IMR-90 (cell line): ENCODE measurements at regions not wholly inside any gene's neighbourhood (a gene's known extent, or its start where the extent isn't known, plus 50 kb on each side); places are given as distances from the start of the nearest gene placed in this dataset.

Source experiments
- ATAC-seq: fragments of 200-7000 bp; cut with Tn5 transposase; 2 replicates; pipeline ENCODE4 v1.9.1; 2020; ENCODE audit warnings: low read depth, mild to moderate bottlenecking, moderate library complexity
- BruUV-seq: library from RNA; stranded (reverse); fragments of 400-500 nt; replicated peaks from 2 replicates; lab custom pipeline; 2021; lab: Mats Ljungman, UMichigan
- CTCF ChIA-PET: fragments of 300-600 bp; formaldehyde crosslinking; extraction: SDS; loops from one replicate; lab custom pipeline; 2021; ENCODE audit warnings: antibody characterized with exemption; lab: Yijun Ruan, JAX
- POLR2A ChIA-PET: fragments of 300-600 bp; sonication (Branson Sonifier 250); formaldehyde crosslinking; loops from one replicate; lab custom pipeline; 2022; ENCODE audit warnings: antibody characterized with exemption; ENCODE audit not compliant: unreplicated experiment; lab: Charles Lee
- DNase-seq: peaks from one replicate; pipeline ENCODE4 v3.0.0; 2013
- H2AFZ ChIP-seq: replicated peaks from 2 replicates; pipeline ENCODE3; 2013; ENCODE audit warnings: low read length, mild to moderate bottlenecking; ENCODE audit not compliant: poor library complexity
- H2AK5ac ChIP-seq: 2 replicates; pipeline ENCODE4 v1.6.1; 2013; ENCODE audit warnings: low read depth, low read length, inconsistent platforms
- H2AK9ac ChIP-seq: replicated peaks from 2 replicates; pipeline ENCODE3; 2013; ENCODE audit warnings: mild to moderate bottlenecking, low read depth, low read length, moderate library complexity; ENCODE audit not compliant: poor library complexity
- H2BK120ac ChIP-seq: 2 replicates; pipeline ENCODE4 v1.6.1; 2013; ENCODE audit warnings: low read depth, low read length, inconsistent platforms
- H2BK15ac ChIP-seq: 3 replicates; pipeline ENCODE4 v1.6.1; 2013; ENCODE audit warnings: low read depth, low read length, inconsistent platforms
- H2BK20ac ChIP-seq: 2 replicates; pipeline ENCODE4 v1.6.1; 2013; ENCODE audit warnings: low read depth, mild to moderate bottlenecking, inconsistent platforms, low read length, moderate library complexity
- H2BK5ac ChIP-seq: 2 replicates; pipeline ENCODE4 v1.6.1; 2013; ENCODE audit warnings: mild to moderate bottlenecking, low read depth, low read length, inconsistent platforms; ENCODE audit not compliant: poor library complexity, severe bottlenecking
- H3K14ac ChIP-seq: replicated peaks from 2 replicates; pipeline ENCODE4 v1.6.1; 2013; ENCODE audit warnings: low read depth, low read length, inconsistent platforms
- H3K18ac ChIP-seq: 2 replicates; pipeline ENCODE4 v1.6.1; 2013; ENCODE audit warnings: low read depth, low read length, control low read depth
- H3K23ac ChIP-seq: 2 replicates; pipeline ENCODE4 v1.6.1; 2013; ENCODE audit warnings: low read depth, low read length, inconsistent platforms
- H3K27ac ChIP-seq: 2 replicates; pipeline ENCODE4 v1.5.1; 2013; ENCODE audit warnings: mild to moderate bottlenecking, control low read depth, low read length; ENCODE audit not compliant: insufficient read depth
- H3K27me3 ChIP-seq: 2 replicates; pipeline ENCODE4 v1.6.1; 2013; ENCODE audit warnings: low read length; ENCODE audit not compliant: control insufficient read depth, insufficient read depth
- H3K36me3 ChIP-seq: 2 replicates; pipeline ENCODE4 v1.6.1; 2013; ENCODE audit warnings: low read length, mixed read lengths; ENCODE audit not compliant: control insufficient read depth, insufficient read depth
- H3K4ac ChIP-seq: 2 replicates; pipeline ENCODE4 v1.6.1; 2013; ENCODE audit warnings: low read depth, low read length, inconsistent platforms
- H3K4me1 ChIP-seq: 2 replicates; pipeline ENCODE4 v1.6.1; 2013; ENCODE audit warnings: low read length, mixed read lengths; ENCODE audit not compliant: control insufficient read depth, insufficient read depth
- H3K4me2 ChIP-seq: 2 replicates; pipeline ENCODE4 v1.6.1; 2013; ENCODE audit warnings: low read depth, mild to moderate bottlenecking, control low read depth, low read length, moderate library complexity
- H3K4me3 ChIP-seq: 2 replicates; pipeline ENCODE4 v1.5.1; 2013; ENCODE audit warnings: low read depth, mild to moderate bottlenecking, control low read depth, low read length, moderate library complexity; ENCODE audit not compliant: insufficient read depth
- H3K56ac ChIP-seq: 2 replicates; pipeline ENCODE4 v1.6.1; 2013; ENCODE audit warnings: low read length, inconsistent platforms; ENCODE audit not compliant: insufficient read depth; ENCODE audit errors: extremely low read depth
- H3K79me1 ChIP-seq, 2 experiments: 2 replicates each; pipeline ENCODE4 v1.6.1; 2013; ENCODE audit warnings: low read length in 2 of 2, inconsistent platforms in 1 of 2, low read depth in 1 of 2
- H3K9ac ChIP-seq: 2 replicates; pipeline ENCODE4 v1.6.1; 2013; ENCODE audit warnings: low read depth, low read length, control low read depth
- H3K9me1 ChIP-seq: 2 replicates; pipeline ENCODE4 v1.6.1; 2013; ENCODE audit warnings: low read length, inconsistent platforms; ENCODE audit not compliant: insufficient read depth
- H3K9me3 ChIP-seq: 2 replicates; pipeline ENCODE4 v1.6.1; 2013; ENCODE audit warnings: low read length; ENCODE audit not compliant: control insufficient read depth, insufficient read depth
- H4K20me1 ChIP-seq: 2 replicates; pipeline ENCODE4 v1.6.1; 2013; ENCODE audit warnings: low read length, inconsistent platforms; ENCODE audit not compliant: insufficient read depth
- H4K5ac ChIP-seq: 2 replicates; pipeline ENCODE4 v1.6.1; 2013; ENCODE audit warnings: mild to moderate bottlenecking, low read depth, low read length, control low read depth
- H4K8ac ChIP-seq, 2 experiments: 2 replicates each; pipeline ENCODE4 v1.6.1; 2013; ENCODE audit warnings: low read depth in 2 of 2, low read length in 2 of 2, control low read depth in 1 of 2, inconsistent platforms in 1 of 2
- H4K91ac ChIP-seq: 2 replicates; pipeline ENCODE4 v1.6.1; 2013; ENCODE audit warnings: low read depth, low read length, inconsistent platforms; ENCODE audit not compliant: insufficient read depth
- BHLHE40 ChIP-seq: fragments of 150-350 bp; IDR thresholded peaks from 2 replicates; pipeline ENCODE4 v1.6.1; 2016; ENCODE audit warnings: mild to moderate bottlenecking, low read depth, low read length
- CEBPB ChIP-seq: IDR thresholded peaks from 2 replicates; pipeline ENCODE4 v1.6.1; 2012; ENCODE audit warnings: low read depth, low read length, improper control_type of control experiment
- CHD1 ChIP-seq: IDR thresholded peaks from 2 replicates; pipeline ENCODE4 v1.6.1; 2012; ENCODE audit warnings: low read depth, low read length, improper control_type of control experiment
- FOS ChIP-seq: fragments of 150-350 bp; IDR thresholded peaks from 2 replicates; pipeline ENCODE4 v1.6.1; 2016; ENCODE audit warnings: low read depth, low read length
- MAFK ChIP-seq: IDR thresholded peaks from 2 replicates; pipeline ENCODE4 v1.6.1; 2012; ENCODE audit warnings: low read depth, low read length, improper control_type of control experiment
- MAZ ChIP-seq: IDR thresholded peaks from 2 replicates; pipeline ENCODE4 v1.6.1; 2012; ENCODE audit warnings: low read depth, mild to moderate bottlenecking, low read length, improper control_type of control experiment, moderate library complexity, borderline replicate concordance
- MXI1 ChIP-seq: IDR thresholded peaks from 2 replicates; pipeline ENCODE4 v1.6.1; 2012; ENCODE audit warnings: low read depth, mild to moderate bottlenecking, low read length, moderate library complexity, borderline replicate concordance
- NFE2L2 ChIP-seq: fragments of 150-350 bp; IDR thresholded peaks from 2 replicates; pipeline ENCODE4 v1.6.1; 2016; ENCODE audit warnings: low read depth, mild to moderate bottlenecking, low read length
- POLR2A ChIP-seq: IDR thresholded peaks from 2 replicates; pipeline ENCODE4 v1.6.1; 2012; ENCODE audit warnings: mild to moderate bottlenecking, low read depth, low read length
- RAD21 ChIP-seq: IDR thresholded peaks from 2 replicates; pipeline ENCODE4 v1.6.1; 2012; ENCODE audit warnings: low read length, improper control_type of control experiment
- RCOR1 ChIP-seq: IDR thresholded peaks from 2 replicates; pipeline ENCODE4 v1.6.1; 2012; ENCODE audit warnings: mild to moderate bottlenecking, low read length, improper control_type of control experiment; ENCODE audit not compliant: insufficient replicate concordance
- RFX5 ChIP-seq: IDR thresholded peaks from 2 replicates; pipeline ENCODE4 v1.8.0; 2012; ENCODE audit warnings: low read depth, mild to moderate bottlenecking, low read length, moderate library complexity
- SMC3 ChIP-seq: fragments of 150-350 bp; IDR thresholded peaks from 2 replicates; pipeline ENCODE4 v1.6.1; 2016; ENCODE audit warnings: low read depth, mild to moderate bottlenecking, antibody characterized with exemption, low read length, moderate library complexity
- USF2 ChIP-seq: fragments of 150-350 bp; IDR thresholded peaks from 2 replicates; pipeline ENCODE4 v1.6.1; 2017; ENCODE audit warnings: mild to moderate bottlenecking, antibody characterized with exemption, low read length, low read depth
- WGBS, 2 experiments: methylation state at CpG; one replicate each; pipeline versions ENCODE4 v1.1.5 to v1.1.7; 2013; ENCODE audit warnings: missing lambda C conversion rate in 2 of 2; ENCODE audit not compliant: insufficient read length in 1 of 2; ENCODE audit errors: extremely low coverage in 2 of 2; 5-methylcytosine and 5-hydroxymethylcytosine counted together
- dilution Hi-C: fragments of 300-500 bp; cut with HindIII; formaldehyde crosslinking; loops from one replicate; pipeline ENCODE4 v1.14.3; 2018; ENCODE audit warnings: low sequenced_read_pairs; ENCODE audit not compliant: unreplicated experiment
- in situ Hi-C: fragments of 300-500 bp; cut with MboI; formaldehyde crosslinking; loops from 3 replicates; pipeline ENCODE4 v1.14.3; 2019; ENCODE audit warnings: low sequenced_read_pairs, inconsistent platforms, mixed read lengths
- intact Hi-C: fragments of 100-400 bp; cut with micrococcal nuclease; formaldehyde crosslinking; loops from 2 replicates; pipeline ENCODE4 v1.10.0; 2022
- TF ChIP-seq, protein P1 (sequence below): conservative IDR thresholded peaks from 2 replicates; pipeline ENCODE4 v1.5.1; 2012; ENCODE audit warnings: mild to moderate bottlenecking, low read depth, low read length, improper control_type of control experiment
- TF ChIP-seq, protein P2 (sequence below): fragments of 150-350 bp; IDR thresholded peaks from 2 replicates; pipeline ENCODE4 v1.6.1; 2016; ENCODE audit warnings: low read depth, mild to moderate bottlenecking, low read length, moderate library complexity, borderline replicate concordance

DNA sequence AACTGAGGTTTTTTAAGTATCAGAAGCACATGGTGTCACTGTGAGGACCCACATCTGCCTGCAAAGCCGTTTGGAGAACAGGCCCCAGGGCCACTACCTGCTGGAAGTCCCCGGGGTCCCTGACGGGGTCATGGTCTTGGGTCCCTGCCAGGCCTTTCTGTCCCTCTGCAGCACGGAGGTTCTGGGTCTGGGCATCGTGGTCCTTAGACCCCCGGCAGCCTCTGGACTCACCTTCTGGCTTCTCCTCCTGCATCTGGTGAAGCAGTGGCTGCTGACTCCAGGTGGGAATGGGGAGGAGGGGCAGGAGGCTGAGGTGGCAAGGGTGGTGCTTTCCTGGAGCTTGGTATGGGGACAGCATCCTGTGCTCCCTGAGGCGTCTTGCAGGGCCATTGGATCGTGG lies 198.6 kb downstream of the TEX29 start:
- CTCF ChIA-PET: no interaction called here
- H3K4ac ChIP-seq: no peak overlapping the region

More for the DNA sequence above, 198.6 kb downstream of the TEX29 start:
- 51% methylated on average over 5 of the region's 8 CpGs; no CpG with 5 or more reads in 1 of the 2 experiments for WGBS, 2 experiments
- no peak overlapping the region for H3K4me2 ChIP-seq
- in situ Hi-C loops (no loop called here), dilution Hi-C loops (no loop called here), intact Hi-C loops (no loop called here)
- no peak overlapping the region for H2BK15ac ChIP-seq
- H3K9ac ChIP-seq: no peak overlapping the region
- ATAC-seq (no peak), DNase-seq (no peak)
- no TSS peak for BruUV-seq
- TF ChIP-seq USF2 (no peak), MAZ (no peak), BHLHE40 (no peak), POLR2A (no peak), RAD21 (no peak), CEBPB (no peak), FOS (no peak), RCOR1 (no peak), CHD1 (no peak), MAFK (no peak), MXI1 (no peak), RFX5 (no peak), NFE2L2 (no peak), SMC3 (no peak)
- TF ChIP-seq, protein P1, sequence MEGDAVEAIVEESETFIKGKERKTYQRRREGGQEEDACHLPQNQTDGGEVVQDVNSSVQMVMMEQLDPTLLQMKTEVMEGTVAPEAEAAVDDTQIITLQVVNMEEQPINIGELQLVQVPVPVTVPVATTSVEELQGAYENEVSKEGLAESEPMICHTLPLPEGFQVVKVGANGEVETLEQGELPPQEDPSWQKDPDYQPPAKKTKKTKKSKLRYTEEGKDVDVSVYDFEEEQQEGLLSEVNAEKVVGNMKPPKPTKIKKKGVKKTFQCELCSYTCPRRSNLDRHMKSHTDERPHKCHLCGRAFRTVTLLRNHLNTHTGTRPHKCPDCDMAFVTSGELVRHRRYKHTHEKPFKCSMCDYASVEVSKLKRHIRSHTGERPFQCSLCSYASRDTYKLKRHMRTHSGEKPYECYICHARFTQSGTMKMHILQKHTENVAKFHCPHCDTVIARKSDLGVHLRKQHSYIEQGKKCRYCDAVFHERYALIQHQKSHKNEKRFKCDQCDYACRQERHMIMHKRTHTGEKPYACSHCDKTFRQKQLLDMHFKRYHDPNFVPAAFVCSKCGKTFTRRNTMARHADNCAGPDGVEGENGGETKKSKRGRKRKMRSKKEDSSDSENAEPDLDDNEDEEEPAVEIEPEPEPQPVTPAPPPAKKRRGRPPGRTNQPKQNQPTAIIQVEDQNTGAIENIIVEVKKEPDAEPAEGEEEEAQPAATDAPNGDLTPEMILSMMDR: no peak
- TF ChIP-seq, protein P2, sequence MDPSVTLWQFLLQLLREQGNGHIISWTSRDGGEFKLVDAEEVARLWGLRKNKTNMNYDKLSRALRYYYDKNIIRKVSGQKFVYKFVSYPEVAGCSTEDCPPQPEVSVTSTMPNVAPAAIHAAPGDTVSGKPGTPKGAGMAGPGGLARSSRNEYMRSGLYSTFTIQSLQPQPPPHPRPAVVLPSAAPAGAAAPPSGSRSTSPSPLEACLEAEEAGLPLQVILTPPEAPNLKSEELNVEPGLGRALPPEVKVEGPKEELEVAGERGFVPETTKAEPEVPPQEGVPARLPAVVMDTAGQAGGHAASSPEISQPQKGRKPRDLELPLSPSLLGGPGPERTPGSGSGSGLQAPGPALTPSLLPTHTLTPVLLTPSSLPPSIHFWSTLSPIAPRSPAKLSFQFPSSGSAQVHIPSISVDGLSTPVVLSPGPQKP: no peak
- H3K4me3 ChIP-seq: no peak overlapping the region
- no peak overlapping the region for H4K8ac ChIP-seq
- no peaks in the 10 kb centered on the region for H3K4me1 ChIP-seq
- H2BK20ac ChIP-seq: no peak overlapping the region
- H3K27me3 ChIP-seq: no peaks in the 10 kb centered on the region
- H3K56ac ChIP-seq: no peak overlapping the region
- H3K36me3 ChIP-seq: no peaks in the 10 kb centered on the region
- POLR2A ChIA-PET: no interaction called here
- no peak overlapping the region for H3K23ac ChIP-seq
- H3K79me1 ChIP-seq: no peaks in the 10 kb centered on the region
- no peak overlapping the region for H2AFZ ChIP-seq
- no peak overlapping the region for H2AK5ac ChIP-seq
- H3K27ac ChIP-seq: no peak overlapping the region
- no peak overlapping the region for H4K91ac ChIP-seq
- no peaks in the 10 kb centered on the region for H3K9me1 ChIP-seq
- H4K5ac ChIP-seq: no peak overlapping the region
- H3K9me3 ChIP-seq: peaks cover 36% of the 10 kb centered on the region
- H2AK9ac ChIP-seq: no peak overlapping the region
- H2BK120ac ChIP-seq: no peak overlapping the region
- H2BK5ac ChIP-seq: no peak overlapping the region
- H3K18ac ChIP-seq: no peak overlapping the region
- H3K14ac ChIP-seq: no peak overlapping the region
- no peaks in the 10 kb centered on the region for H4K20me1 ChIP-seq
